Panc1 (cell line): ENCODE measurements at regions not wholly inside any gene's neighbourhood (a gene's known extent, or its start where the extent isn't known, plus 50 kb on each side); places are given as distances from the start of the nearest gene placed in this dataset.

Experiments used
- POLR2AphosphoS5 ChIP-seq: IDR thresholded peaks from 2 replicates; pipeline ENCODE4 v1.6.1; 2012; ENCODE audit warnings: mild to moderate bottlenecking, low read depth, low read length, moderate library complexity
- TF ChIP-seq, protein P1 (sequence below): fragments of 450-650 bp; IDR thresholded peaks from 2 replicates; pipeline ENCODE4 v1.5.1; 2017; ENCODE audit warnings: mild to moderate bottlenecking

DNA sequence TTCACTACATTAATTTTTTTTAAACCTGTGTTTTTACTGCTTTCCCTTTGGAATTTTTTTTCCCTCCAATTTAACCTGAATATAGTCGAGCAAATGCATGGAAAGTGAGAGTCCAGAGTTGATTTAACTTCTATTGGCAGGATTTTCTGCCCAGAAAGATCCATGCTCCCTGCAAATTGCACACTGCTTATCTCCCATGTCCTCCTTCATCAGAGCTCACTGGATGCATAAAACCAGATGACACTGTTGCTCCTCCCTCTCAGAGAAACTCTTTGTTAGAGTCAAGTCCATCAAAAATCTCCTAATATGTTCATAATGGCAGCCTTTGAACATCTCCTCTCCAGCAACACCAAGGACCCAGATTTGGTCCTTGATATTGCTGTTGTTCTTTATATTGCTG is 297.0 kb upstream of the SLC24A2 start:
- TF ChIP-seq, protein P1, sequence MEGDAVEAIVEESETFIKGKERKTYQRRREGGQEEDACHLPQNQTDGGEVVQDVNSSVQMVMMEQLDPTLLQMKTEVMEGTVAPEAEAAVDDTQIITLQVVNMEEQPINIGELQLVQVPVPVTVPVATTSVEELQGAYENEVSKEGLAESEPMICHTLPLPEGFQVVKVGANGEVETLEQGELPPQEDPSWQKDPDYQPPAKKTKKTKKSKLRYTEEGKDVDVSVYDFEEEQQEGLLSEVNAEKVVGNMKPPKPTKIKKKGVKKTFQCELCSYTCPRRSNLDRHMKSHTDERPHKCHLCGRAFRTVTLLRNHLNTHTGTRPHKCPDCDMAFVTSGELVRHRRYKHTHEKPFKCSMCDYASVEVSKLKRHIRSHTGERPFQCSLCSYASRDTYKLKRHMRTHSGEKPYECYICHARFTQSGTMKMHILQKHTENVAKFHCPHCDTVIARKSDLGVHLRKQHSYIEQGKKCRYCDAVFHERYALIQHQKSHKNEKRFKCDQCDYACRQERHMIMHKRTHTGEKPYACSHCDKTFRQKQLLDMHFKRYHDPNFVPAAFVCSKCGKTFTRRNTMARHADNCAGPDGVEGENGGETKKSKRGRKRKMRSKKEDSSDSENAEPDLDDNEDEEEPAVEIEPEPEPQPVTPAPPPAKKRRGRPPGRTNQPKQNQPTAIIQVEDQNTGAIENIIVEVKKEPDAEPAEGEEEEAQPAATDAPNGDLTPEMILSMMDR: no peak
- TF ChIP-seq POLR2AphosphoS5: no peak
